Neutrophil (primary cell): ENCODE measurements at regions not wholly inside any gene's neighbourhood (a gene's known extent, or its start where the extent isn't known, plus 50 kb on each side); places are given as distances from the start of the nearest gene placed in this dataset.

ENCODE experiments used
- H3K27ac ChIP-seq: fragments of 200-600 bp; sonication (generic); 2 replicates; pipeline ENCODE4 v1.5.1; 2016; ENCODE audit warnings: mild to moderate bottlenecking, moderate library complexity
- H3K27me3 ChIP-seq: fragments of 200-600 bp; sonication (generic); 2 replicates; pipeline ENCODE4 v1.6.0; 2016; ENCODE audit warnings: mild to moderate bottlenecking
- H3K36me3 ChIP-seq: fragments of 200-600 bp; sonication (generic); 2 replicates; pipeline ENCODE4 v1.5.1; 2017
- H3K4me1 ChIP-seq, 2 experiments: fragments of 200-600 bp in 1 of 2; sonication (generic) in 1 of 2; 1 replicate in 1 of 2; 2 replicates in 1 of 2; pipeline versions ENCODE4 v1.5.1 to v1.6.1; 2013 to 2016; ENCODE audit warnings: low read depth in 1 of 2, low read length in 1 of 2, mild to moderate bottlenecking in 1 of 2, moderate library complexity in 1 of 2; ENCODE audit not compliant: control insufficient read depth in 1 of 2, insufficient read depth in 1 of 2
- H3K4me3 ChIP-seq, 2 experiments: fragments of 200-600 bp in 1 of 2; sonication (generic) in 1 of 2; 1 replicate in 1 of 2; 2 replicates in 1 of 2; pipeline ENCODE4 v1.5.1; 2013 to 2016; ENCODE audit warnings: low read depth in 1 of 2, low read length in 1 of 2, mild to moderate bottlenecking in 1 of 2, moderate library complexity in 1 of 2
- H3K9me3 ChIP-seq: fragments of 200-600 bp; sonication (generic); 2 replicates; pipeline ENCODE4 v1.5.1; 2016
- TF ChIP-seq, protein P1 (sequence below): fragments of 200-600 bp; sonication (generic); IDR thresholded peaks from 2 replicates; pipeline ENCODE4 v1.5.1; 2016; ENCODE audit warnings: antibody characterized with exemption

- TF ChIP-seq, protein P1, sequence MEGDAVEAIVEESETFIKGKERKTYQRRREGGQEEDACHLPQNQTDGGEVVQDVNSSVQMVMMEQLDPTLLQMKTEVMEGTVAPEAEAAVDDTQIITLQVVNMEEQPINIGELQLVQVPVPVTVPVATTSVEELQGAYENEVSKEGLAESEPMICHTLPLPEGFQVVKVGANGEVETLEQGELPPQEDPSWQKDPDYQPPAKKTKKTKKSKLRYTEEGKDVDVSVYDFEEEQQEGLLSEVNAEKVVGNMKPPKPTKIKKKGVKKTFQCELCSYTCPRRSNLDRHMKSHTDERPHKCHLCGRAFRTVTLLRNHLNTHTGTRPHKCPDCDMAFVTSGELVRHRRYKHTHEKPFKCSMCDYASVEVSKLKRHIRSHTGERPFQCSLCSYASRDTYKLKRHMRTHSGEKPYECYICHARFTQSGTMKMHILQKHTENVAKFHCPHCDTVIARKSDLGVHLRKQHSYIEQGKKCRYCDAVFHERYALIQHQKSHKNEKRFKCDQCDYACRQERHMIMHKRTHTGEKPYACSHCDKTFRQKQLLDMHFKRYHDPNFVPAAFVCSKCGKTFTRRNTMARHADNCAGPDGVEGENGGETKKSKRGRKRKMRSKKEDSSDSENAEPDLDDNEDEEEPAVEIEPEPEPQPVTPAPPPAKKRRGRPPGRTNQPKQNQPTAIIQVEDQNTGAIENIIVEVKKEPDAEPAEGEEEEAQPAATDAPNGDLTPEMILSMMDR, result no peak
Measured at GRCh38 chr16:58821886-58822285, 87.8 kb upstream of the GOT2 start.

GRCh38 chr16:58820411-58820810, 86.3 kb upstream of the GOT2 start:
- Histone ChIP-seq H3K27ac (no peak overlapping the region), H3K9me3 (no peaks in the 10 kb centered on the region), H3K4me3 (no peak overlapping the region), H3K36me3 (no peaks in the 10 kb centered on the region), H3K27me3 (no peaks in the 10 kb centered on the region), H3K4me1 (no peaks in the 10 kb centered on the region)
- TF ChIP-seq, protein P1, result no peak

More at GRCh38 chr16:58821886-58822285, 87.8 kb upstream of the GOT2 start:
- no peak overlapping the region for H3K4me3 ChIP-seq
- no peaks in the 10 kb centered on the region for H3K36me3 ChIP-seq
- no peak overlapping the region for H3K27ac ChIP-seq
- H3K9me3 ChIP-seq, result no peaks in the 10 kb centered on the region
- no peaks in the 10 kb centered on the region for H3K4me1 ChIP-seq
- no peaks in the 10 kb centered on the region for H3K27me3 ChIP-seq

- Histone ChIP-seq H3K27me3 (no peaks in the 10 kb centered on the region), H3K27ac (no peak overlapping the region), H3K4me3 (no peak overlapping the region), H3K4me1 (peaks cover 5% of the 10 kb centered on the region in 2 experiments), H3K9me3 (no peaks in the 10 kb centered on the region), H3K36me3 (no peaks in the 10 kb centered on the region)
- TF ChIP-seq, protein P1, result no peak
Measured at GRCh38 chr16:58815181-58815888, 81.2 kb upstream of the GOT2 start.

- H3K27ac ChIP-seq, result no peak overlapping the region
- H3K4me1 ChIP-seq, result peaks cover 5% of the 10 kb centered on the region in 2 experiments
- no peaks in the 10 kb centered on the region for H3K36me3 ChIP-seq
- peak overlapping the region; percentile 41 to 48 for H3K4me3 ChIP-seq
- H3K27me3 ChIP-seq, result no peaks in the 10 kb centered on the region
- H3K9me3 ChIP-seq, result no peaks in the 10 kb centered on the region
- TF ChIP-seq, protein P1, result peak; percentile 73
Measured at GRCh38 chr16:58814348-58814801, 80.3 kb upstream of the GOT2 start.

- TF ChIP-seq, protein P1, result no peak
- no peak overlapping the region for H3K4me3 ChIP-seq
- no peak overlapping the region for H3K27ac ChIP-seq
- H3K4me1 ChIP-seq, result peaks cover 0 to under 1% of the 10 kb centered on the region in 2 experiments
- no peaks in the 10 kb centered on the region for H3K9me3 ChIP-seq
- H3K27me3 ChIP-seq, result no peaks in the 10 kb centered on the region
- H3K36me3 ChIP-seq, result no peaks in the 10 kb centered on the region
Measured at GRCh38 chr16:58809213-58809612, 75.1 kb upstream of the GOT2 start.
